B cell (primary cell): ENCODE measurements at regions not wholly inside any gene's neighbourhood (a gene's known extent, or its start where the extent isn't known, plus 50 kb on each side); places are given as distances from the start of the nearest gene placed in this dataset.

Experiments used
- ATAC-seq: fragments of 200-7000 bp; cut with Tn5 transposase; one replicate; pipeline ENCODE4 v1.10.0; 2021; ENCODE audit warnings: low read depth, mild to moderate bottlenecking, moderate number of reproducible peaks, moderate library complexity
- CTCF ChIA-PET: fragments of 350-600 bp; sonication (Branson Sonifier 250); formaldehyde crosslinking; loops from one replicate; lab custom pipeline; 2021; ENCODE audit warnings: antibody characterized with exemption, inconsistent platforms; lab: Charles Lee
- POLR2A ChIA-PET: fragments of 350-600 bp; sonication (Branson Sonifier 250); formaldehyde crosslinking; loops from one replicate; lab custom pipeline; 2021; ENCODE audit warnings: antibody characterized with exemption; lab: Charles Lee
- DNase-seq: peaks from one replicate; pipeline ENCODE4 v3.0.0; 2013
- H2AFZ ChIP-seq: 2 replicates; pipeline ENCODE4 v1.6.1; 2012; ENCODE audit warnings: mild to moderate bottlenecking, low read depth, low read length; ENCODE audit not compliant: insufficient read depth, poor library complexity, severe bottlenecking
- H3K27ac ChIP-seq, 2 donors: 1 replicate in 1 of 2; 2 replicates in 1 of 2; pipeline ENCODE4 v1.5.1; 2012 to 2013; ENCODE audit warnings: low read length in 2 of 2, mild to moderate bottlenecking in 2 of 2, moderate library complexity in 1 of 2
- H3K27me3 ChIP-seq, 4 experiments: fragments of 200-600 bp in 1 of 4; sonication (generic) in 1 of 4; replicated peaks in 1 of 4; 1 replicate in 2 of 4; 2 replicates in 2 of 4; pipeline versions ENCODE4 v1.6.1 to v1.7.0; 2013 to 2016; ENCODE audit warnings: low read length in 3 of 4, mild to moderate bottlenecking in 2 of 4, mixed read lengths in 1 of 4, moderate library complexity in 1 of 4; ENCODE audit not compliant: insufficient read depth in 4 of 4, control insufficient read depth in 3 of 4; ENCODE audit errors: control extremely low read depth in 1 of 4
- H3K36me3 ChIP-seq, 2 experiments: replicated peaks in 1 of 2; 1 replicate in 1 of 2; 2 replicates in 1 of 2; pipeline versions ENCODE4 v1.6.1 to v1.7.1; 2013; ENCODE audit warnings: low read length in 1 of 2; ENCODE audit not compliant: insufficient read depth in 2 of 2, control insufficient read depth in 1 of 2; ENCODE audit errors: control extremely low read depth in 1 of 2, extremely low read depth in 1 of 2
- H3K4me1 ChIP-seq, 2 donors: fragments of 200-600 bp in 1 of 2; sonication (generic) in 1 of 2; 1 replicate in 1 of 2; 2 replicates in 1 of 2; pipeline versions ENCODE4 v1.5.1 to v1.6.1; 2013 to 2017; ENCODE audit warnings: low read length in 2 of 2; ENCODE audit not compliant: control insufficient read depth in 2 of 2, insufficient read depth in 2 of 2
- H3K4me2 ChIP-seq: replicated peaks from 2 replicates; pipeline ENCODE3; 2012; ENCODE audit warnings: mild to moderate bottlenecking, low read depth, low read length; ENCODE audit not compliant: poor library complexity, severe bottlenecking
- H3K4me3 ChIP-seq, 5 experiments: fragments of 200-600 bp in 1 of 5; sonication (generic) in 1 of 5; 1 replicate in 3 of 5; 2 replicates in 2 of 5; pipeline versions ENCODE4 v1.5.1 to v1.7.0; 2011 to 2016; ENCODE audit warnings: low read length in 4 of 5, mild to moderate bottlenecking in 4 of 5, low read depth in 2 of 5, control low read depth in 1 of 5, moderate library complexity in 1 of 5; ENCODE audit not compliant: insufficient read depth in 1 of 5; ENCODE audit errors: control extremely low read depth in 1 of 5, extremely low read depth in 1 of 5
- H3K79me2 ChIP-seq: fragments of 200-600 bp; sonication (generic); one replicate; pipeline ENCODE4 v1.6.0; 2016; ENCODE audit warnings: low read length; ENCODE audit not compliant: control insufficient read depth, insufficient read depth
- H3K9ac ChIP-seq: fragments of 200-600 bp; sonication (generic); 2 replicates; pipeline ENCODE4 v1.6.1; 2017; ENCODE audit warnings: mild to moderate bottlenecking, low read length, moderate library complexity
- H3K9me3 ChIP-seq, 3 donors: one replicate each; pipeline versions ENCODE4 v1.6.1 to v1.7.1; 2013; ENCODE audit warnings: low read length in 2 of 3; ENCODE audit not compliant: control insufficient read depth in 2 of 3, insufficient read depth in 1 of 3; ENCODE audit errors: control extremely low read depth in 1 of 3
- H4K20me1 ChIP-seq: 2 replicates; pipeline ENCODE4 v1.6.0; 2012; ENCODE audit warnings: mild to moderate bottlenecking, low read length; ENCODE audit not compliant: insufficient read depth, control insufficient read depth, poor library complexity, severe bottlenecking
- H3K27ac Mint-ChIP-seq: one replicate; pipeline ENCODE4 v1.8.0; 2021; ENCODE audit warnings: mixed read lengths
- H3K27me3 Mint-ChIP-seq: one replicate; pipeline ENCODE4 v1.8.0; 2021; ENCODE audit warnings: mixed read lengths
- H3K4me1 Mint-ChIP-seq: one replicate; pipeline ENCODE4 v1.8.0; 2021; ENCODE audit warnings: mixed read lengths
- H3K4me3 Mint-ChIP-seq: one replicate; pipeline ENCODE4 v1.8.0; 2021; ENCODE audit warnings: mixed read lengths
- H3K9me3 Mint-ChIP-seq: one replicate; pipeline ENCODE4 v1.8.0; 2022; ENCODE audit warnings: mixed read lengths; ENCODE audit not compliant: insufficient read depth
- CTCF ChIP-seq: fragments of 200-600 bp; IDR thresholded peaks from one replicate; pipeline ENCODE4 v1.8.0; 2022; ENCODE audit warnings: antibody characterized with exemption, mild to moderate bottlenecking
- EZH2 ChIP-seq: IDR thresholded peaks from 2 replicates; pipeline ENCODE4 v1.6.1; 2012; ENCODE audit warnings: borderline replicate concordance, low read depth, mild to moderate bottlenecking, moderate library complexity, low read length; ENCODE audit not compliant: insufficient read depth, poor library complexity, severe bottlenecking
- WGBS: methylation state at CpG from one replicate; pipeline ENCODE4 v1.1.5; 2013; ENCODE audit warnings: missing lambda C conversion rate; ENCODE audit not compliant: insufficient coverage; 5-methylcytosine and 5-hydroxymethylcytosine counted together
- intact Hi-C: fragments of 100-400 bp; cut with micrococcal nuclease; formaldehyde crosslinking; loops from one replicate; pipeline ENCODE4 v1.10.0; 2022

GRCh38 chr13:38602266-38602665, 84.6 kb upstream of the FREM2 start:
- POLR2A ChIA-PET: no interaction called here
- Histone ChIP-seq H2AFZ (no peak overlapping the region), H3K27ac (no peak overlapping the region), H3K4me3 (no peak overlapping the region), H3K79me2 (no peaks in the 10 kb centered on the region), H3K4me1 (no peaks in the 10 kb centered on the region), H3K36me3 (no peaks in the 10 kb centered on the region), H3K9ac (no peak overlapping the region), H3K27me3 (no peaks in the 10 kb centered on the region), H4K20me1 (no peaks in the 10 kb centered on the region), H3K9me3 (no peaks in the 10 kb centered on the region), H3K4me2 (no peak overlapping the region)
- intact Hi-C loops: no loop called here
- no peaks in the 10 kb centered on the region for H3K4me1 Mint-ChIP-seq
- WGBS: 80% methylated on average over 6 of the region's 6 CpGs
- no peak overlapping the region for H3K27ac Mint-ChIP-seq
- H3K4me3 Mint-ChIP-seq: no peak overlapping the region
- ATAC-seq: no peak
- DNase-seq: no peak
- H3K27me3 Mint-ChIP-seq: peaks cover 5% of the 10 kb centered on the region
- H3K9me3 Mint-ChIP-seq: peaks cover 2% of the 10 kb centered on the region
- TF ChIP-seq EZH2: no peak
- no peak for TF ChIP-seq CTCF
- CTCF ChIA-PET: no interaction called here

GRCh38 chr13:38606699-38607535, 80.0 kb upstream of the FREM2 start:
- no peak overlapping the region for H2AFZ ChIP-seq
- H3K27ac ChIP-seq: no peak overlapping the region
- H3K27me3 ChIP-seq: no peaks in the 10 kb centered on the region
- no peak overlapping the region for H3K4me3 Mint-ChIP-seq
- H3K4me1 ChIP-seq: no peaks in the 10 kb centered on the region
- intact Hi-C loops: no loop called here
- H3K9me3 Mint-ChIP-seq: no peaks in the 10 kb centered on the region
- no peak overlapping the region for H3K27ac Mint-ChIP-seq
- H4K20me1 ChIP-seq: no peaks in the 10 kb centered on the region
- H3K4me1 Mint-ChIP-seq: no peaks in the 10 kb centered on the region
- ChIA-PET POLR2A (no interaction called here), CTCF (no interaction called here)
- DNase-seq: no peak
- 85% methylated on average over 4 of the region's 6 CpGs for WGBS
- no peak overlapping the region for H3K9ac ChIP-seq
- TF ChIP-seq CTCF: no peak
- TF ChIP-seq EZH2: no peak
- no peaks in the 10 kb centered on the region for H3K27me3 Mint-ChIP-seq
- no peak overlapping the region for H3K4me3 ChIP-seq
- H3K9me3 ChIP-seq: no peaks in the 10 kb centered on the region
- no peaks in the 10 kb centered on the region for H3K79me2 ChIP-seq
- H3K36me3 ChIP-seq: no peaks in the 10 kb centered on the region
- no peak overlapping the region for H3K4me2 ChIP-seq
- no peak for ATAC-seq
